ENCODE measurements at regions not wholly inside any gene's neighbourhood (a gene's known extent, or its start where the extent isn't known, plus 50 kb on each side); places are given as distances from the start of the nearest gene placed in this dataset.

- TF ChIP-seq, protein P1, sequence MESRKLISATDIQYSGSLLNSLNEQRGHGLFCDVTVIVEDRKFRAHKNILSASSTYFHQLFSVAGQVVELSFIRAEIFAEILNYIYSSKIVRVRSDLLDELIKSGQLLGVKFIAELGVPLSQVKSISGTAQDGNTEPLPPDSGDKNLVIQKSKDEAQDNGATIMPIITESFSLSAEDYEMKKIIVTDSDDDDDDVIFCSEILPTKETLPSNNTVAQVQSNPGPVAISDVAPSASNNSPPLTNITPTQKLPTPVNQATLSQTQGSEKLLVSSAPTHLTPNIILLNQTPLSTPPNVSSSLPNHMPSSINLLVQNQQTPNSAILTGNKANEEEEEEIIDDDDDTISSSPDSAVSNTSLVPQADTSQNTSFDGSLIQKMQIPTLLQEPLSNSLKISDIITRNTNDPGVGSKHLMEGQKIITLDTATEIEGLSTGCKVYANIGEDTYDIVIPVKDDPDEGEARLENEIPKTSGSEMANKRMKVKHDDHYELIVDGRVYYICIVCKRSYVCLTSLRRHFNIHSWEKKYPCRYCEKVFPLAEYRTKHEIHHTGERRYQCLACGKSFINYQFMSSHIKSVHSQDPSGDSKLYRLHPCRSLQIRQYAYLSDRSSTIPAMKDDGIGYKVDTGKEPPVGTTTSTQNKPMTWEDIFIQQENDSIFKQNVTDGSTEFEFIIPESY (IDR thresholded peaks at IDR 0.05; ENCODE audit: extremely low read depth, insufficient replicate concordance, low read length), result no peak
- no peak for TF ChIP-seq EGR1 (IDR thresholded peaks at IDR 0.05; ENCODE audit: low read depth)
- TF ChIP-seq, protein P2, sequence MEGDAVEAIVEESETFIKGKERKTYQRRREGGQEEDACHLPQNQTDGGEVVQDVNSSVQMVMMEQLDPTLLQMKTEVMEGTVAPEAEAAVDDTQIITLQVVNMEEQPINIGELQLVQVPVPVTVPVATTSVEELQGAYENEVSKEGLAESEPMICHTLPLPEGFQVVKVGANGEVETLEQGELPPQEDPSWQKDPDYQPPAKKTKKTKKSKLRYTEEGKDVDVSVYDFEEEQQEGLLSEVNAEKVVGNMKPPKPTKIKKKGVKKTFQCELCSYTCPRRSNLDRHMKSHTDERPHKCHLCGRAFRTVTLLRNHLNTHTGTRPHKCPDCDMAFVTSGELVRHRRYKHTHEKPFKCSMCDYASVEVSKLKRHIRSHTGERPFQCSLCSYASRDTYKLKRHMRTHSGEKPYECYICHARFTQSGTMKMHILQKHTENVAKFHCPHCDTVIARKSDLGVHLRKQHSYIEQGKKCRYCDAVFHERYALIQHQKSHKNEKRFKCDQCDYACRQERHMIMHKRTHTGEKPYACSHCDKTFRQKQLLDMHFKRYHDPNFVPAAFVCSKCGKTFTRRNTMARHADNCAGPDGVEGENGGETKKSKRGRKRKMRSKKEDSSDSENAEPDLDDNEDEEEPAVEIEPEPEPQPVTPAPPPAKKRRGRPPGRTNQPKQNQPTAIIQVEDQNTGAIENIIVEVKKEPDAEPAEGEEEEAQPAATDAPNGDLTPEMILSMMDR (IDR thresholded peaks at IDR 0.05 in 2 of 3, conservative IDR thresholded peaks at IDR 0.05 in 1 of 3; ENCODE audit: borderline replicate concordance in 1 of 3, insufficient read depth in 1 of 3, low read depth in 2 of 3, low read length in 2 of 3), result no peak
- no peak for TF ChIP-seq FOSL1 (IDR thresholded peaks at IDR 0.05; ENCODE audit: low read depth)
Measured at GRCh38 chr11:69396948-69397307, 84.5 kb upstream of the LINC01488 start.
